NCI-H1048 (cell line): ENCODE measurements at regions not wholly inside any gene's neighbourhood (a gene's known extent, or its start where the extent isn't known, plus 50 kb on each side); places are given as distances from the start of the nearest gene placed in this dataset.
"Not testable (repeated sequence)": the region's sequence is repeated elsewhere in the genome, so short reads cannot be mapped to it uniquely, and the experiment has no call there.

Experiments
- DNase-seq: peaks from one replicate; lab custom pipeline; 2025; lab: John Stamatoyannopoulos, UW

GRCh38 chr12:4156317-4156716 lies 117.2 kb upstream of the CCND2 start:
- DNase-seq, result no peak

- DNase-seq, result no peak
Observed at GRCh38 chr12:4154672-4155225, 118.8 kb upstream of the CCND2 start.

GRCh38 chr12:4153343-4153892 lies 120.1 kb upstream of the CCND2 start:
- DNase-seq, result no peak

- DNase-seq, result no peak
Observed at GRCh38 chr12:4152145-4152795, 121.3 kb upstream of the CCND2 start.

- no peak for DNase-seq
Observed at GRCh38 chr12:4151362-4152121, 122.0 kb upstream of the CCND2 start.

- DNase-seq, result not testable (repeated sequence)
Observed at GRCh38 chr12:4150355-4150754, 123.2 kb upstream of the CCND2 start.

- no peak for DNase-seq
Observed at GRCh38 chr12:4148418-4149056, 125.0 kb upstream of the CCND2 start.

GRCh38 chr12:4147031-4147481 lies 126.5 kb upstream of the CCND2 start:
- DNase-seq, result no peak

GRCh38 chr12:4145990-4146859 lies 127.3 kb upstream of the CCND2 start:
- no peak for DNase-seq

- no peak for DNase-seq
Observed at GRCh38 chr12:4144676-4145075, 128.9 kb upstream of the CCND2 start.

GRCh38 chr12:4143896-4144295 lies 129.7 kb upstream of the CCND2 start:
- no peak for DNase-seq

GRCh38 chr12:4141348-4142270 lies 132.0 kb upstream of the CCND2 start:
- DNase-seq, result no peak

GRCh38 chr12:4140581-4141301 lies 132.8 kb upstream of the CCND2 start:
- DNase-seq, result no peak

GRCh38 chr12:4139191-4139590 lies 134.4 kb upstream of the CCND2 start:
- DNase-seq, result no peak

- not testable (repeated sequence) for DNase-seq
Observed at GRCh38 chr12:4138532-4138931, 135.0 kb upstream of the CCND2 start.

- no peak for DNase-seq
Observed at GRCh38 chr12:4138051-4138450, 135.5 kb upstream of the CCND2 start.

- no peak for DNase-seq
Observed at GRCh38 chr12:4137441-4137840, 136.1 kb upstream of the CCND2 start.

GRCh38 chr12:4137015-4137414 lies 136.5 kb upstream of the CCND2 start:
- no peak for DNase-seq

- DNase-seq, result no peak
Observed at GRCh38 chr12:4135919-4136605, 137.5 kb upstream of the CCND2 start.
